GM19438 (cell line): ENCODE measurements at regions not wholly inside any gene's neighbourhood (a gene's known extent, or its start where the extent isn't known, plus 50 kb on each side); places are given as distances from the start of the nearest gene placed in this dataset.
"Not testable (repeated sequence)": the region's sequence is repeated elsewhere in the genome, so short reads cannot be mapped to it uniquely, and the experiment has no call there.

Source experiments
- ATAC-seq: cut with Tn5 transposase; IDR thresholded peaks from one replicate; pipeline ENCODE4 v1.9.1; 2021; ENCODE audit warnings: low read depth; ENCODE audit not compliant: unreplicated experiment

DNA sequence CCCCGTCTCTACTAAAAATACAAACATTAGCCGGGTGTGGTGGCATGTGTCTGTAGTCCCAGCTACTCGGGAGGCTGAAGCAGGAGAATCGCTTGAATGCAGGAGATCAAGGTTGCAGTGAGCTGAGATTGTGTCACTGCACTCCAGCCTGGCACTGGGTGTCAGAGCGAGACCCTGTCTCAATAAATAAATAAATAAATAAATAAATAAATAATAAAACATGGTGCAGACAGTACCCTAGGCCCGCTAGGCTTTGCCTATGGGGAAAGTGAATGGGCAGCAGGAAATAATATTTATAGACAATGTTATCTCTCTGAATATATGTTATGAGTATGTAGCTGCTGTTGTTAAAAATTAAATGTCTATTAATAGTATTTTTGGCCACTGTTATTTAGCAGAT lies 130.4 kb downstream of the LARP7 start:
- ATAC-seq = no peak

- no peak for ATAC-seq
Observed at GRCh38 chr4:112770114-112770513, 133.2 kb downstream of the LARP7 start.

DNA sequence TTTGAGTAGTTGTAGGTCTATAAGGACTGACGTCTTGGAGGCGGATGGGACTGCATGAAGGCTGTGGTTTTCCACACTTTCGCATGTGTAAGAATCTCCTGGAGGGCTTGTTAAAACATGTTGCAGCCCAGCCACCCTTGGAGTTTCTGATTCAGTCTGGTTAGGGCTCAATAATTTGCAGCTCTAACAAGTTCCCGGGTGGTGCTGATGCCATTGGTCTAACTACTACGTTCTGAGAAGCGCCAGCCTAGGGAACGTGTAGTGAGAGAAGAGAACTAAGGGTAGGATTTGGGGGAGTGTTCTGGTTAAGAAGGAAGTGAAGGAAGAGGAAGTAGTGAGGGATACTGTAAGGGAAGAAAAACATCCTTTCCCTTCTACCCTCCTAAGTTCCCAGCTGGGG lies 138.9 kb downstream of the LARP7 start:
- no peak for ATAC-seq

GRCh38 chr4:112776535-112776934 lies 139.6 kb downstream of the LARP7 start:
- no peak for ATAC-seq

DNA sequence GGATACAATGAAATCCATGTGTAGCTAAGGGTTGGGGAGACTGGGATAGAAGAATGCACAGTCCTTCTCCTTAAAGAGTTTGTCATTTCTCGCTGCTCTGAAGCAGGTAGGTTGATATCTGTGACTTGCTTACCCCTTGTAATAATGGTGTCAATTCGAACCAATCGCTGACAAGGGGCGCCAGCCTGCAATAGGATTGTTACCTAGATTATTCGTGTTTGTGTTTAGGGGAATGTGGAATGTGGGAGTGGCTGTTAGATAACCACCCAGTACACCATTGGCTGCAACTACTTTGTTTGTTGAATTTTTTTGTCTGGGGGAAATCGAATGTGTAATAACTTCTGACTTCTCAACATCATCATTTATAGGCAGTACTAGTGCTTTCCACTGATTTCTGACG lies 141.6 kb downstream of the LARP7 start:
- ATAC-seq = no peak

DNA sequence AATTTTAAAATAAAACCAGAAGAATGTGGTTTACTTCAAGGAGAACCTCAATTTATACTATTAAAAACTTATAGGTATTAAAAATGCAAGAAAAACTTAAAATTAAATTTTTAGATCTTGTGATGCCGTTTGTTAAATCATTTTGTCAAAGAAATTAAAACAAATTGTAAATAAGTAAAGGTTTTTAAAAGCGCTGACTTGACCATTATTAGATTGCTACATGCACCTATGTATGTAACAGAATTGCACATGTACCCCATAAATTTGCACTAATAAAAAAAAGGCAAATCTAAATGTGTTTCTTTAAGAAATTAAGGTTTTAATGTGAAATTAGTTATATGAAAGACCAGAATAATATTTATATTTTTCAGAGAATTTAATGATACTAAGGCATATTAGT lies 156.1 kb downstream of the LARP7 start:
- no peak for ATAC-seq

- ATAC-seq = no peak
Observed at GRCh38 chr4:112800001-112800400, 163.1 kb downstream of the LARP7 start.

DNA sequence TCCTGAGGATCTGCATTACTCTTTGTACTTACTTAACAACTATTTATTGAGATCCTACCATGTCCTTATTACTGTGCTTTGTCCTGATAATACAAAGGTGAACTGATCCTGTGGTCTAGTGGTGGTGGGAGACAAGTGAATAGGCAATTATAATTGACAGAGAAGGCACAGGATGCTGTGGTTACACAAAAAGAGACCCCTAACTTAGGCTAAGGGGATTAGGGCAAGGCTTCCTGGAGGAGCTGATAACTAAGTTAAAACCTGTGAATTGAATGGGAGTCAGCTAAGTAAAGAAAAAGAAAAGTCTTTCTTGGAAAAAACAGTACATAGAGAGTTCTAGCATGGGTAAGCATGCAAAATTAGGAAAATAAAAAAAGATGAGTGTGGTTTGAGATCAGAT lies 164.4 kb downstream of the LARP7 start:
- no peak for ATAC-seq

GRCh38 chr4:112802780-112803179 lies 165.8 kb downstream of the LARP7 start:
- no peak for ATAC-seq

- ATAC-seq = no peak
Observed at GRCh38 chr4:112807083-112807482, 170.1 kb downstream of the LARP7 start.

- no peak for ATAC-seq
Observed at GRCh38 chr4:112808001-112808400, 171.1 kb downstream of the LARP7 start.

DNA sequence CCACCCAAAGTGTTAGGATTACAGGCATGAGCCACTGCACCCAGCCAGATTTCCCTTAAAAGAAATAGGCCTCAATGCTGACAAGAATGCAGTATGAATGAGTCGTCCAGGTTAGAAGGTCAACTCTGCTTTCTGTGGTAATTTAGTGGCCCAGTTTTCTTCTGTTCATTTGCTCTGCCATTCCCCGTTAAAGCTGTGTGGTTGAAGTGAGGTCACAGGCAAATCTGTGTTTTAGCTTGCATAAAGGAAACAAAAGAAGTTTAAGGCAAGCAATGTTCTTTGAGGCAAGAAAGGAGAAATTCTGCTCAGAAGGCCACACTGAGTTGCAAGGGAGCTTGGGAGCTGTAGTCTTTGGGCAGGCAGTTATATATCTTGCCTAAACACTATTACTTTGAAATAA lies 176.8 kb downstream of the LARP7 start:
- no peak for ATAC-seq

DNA sequence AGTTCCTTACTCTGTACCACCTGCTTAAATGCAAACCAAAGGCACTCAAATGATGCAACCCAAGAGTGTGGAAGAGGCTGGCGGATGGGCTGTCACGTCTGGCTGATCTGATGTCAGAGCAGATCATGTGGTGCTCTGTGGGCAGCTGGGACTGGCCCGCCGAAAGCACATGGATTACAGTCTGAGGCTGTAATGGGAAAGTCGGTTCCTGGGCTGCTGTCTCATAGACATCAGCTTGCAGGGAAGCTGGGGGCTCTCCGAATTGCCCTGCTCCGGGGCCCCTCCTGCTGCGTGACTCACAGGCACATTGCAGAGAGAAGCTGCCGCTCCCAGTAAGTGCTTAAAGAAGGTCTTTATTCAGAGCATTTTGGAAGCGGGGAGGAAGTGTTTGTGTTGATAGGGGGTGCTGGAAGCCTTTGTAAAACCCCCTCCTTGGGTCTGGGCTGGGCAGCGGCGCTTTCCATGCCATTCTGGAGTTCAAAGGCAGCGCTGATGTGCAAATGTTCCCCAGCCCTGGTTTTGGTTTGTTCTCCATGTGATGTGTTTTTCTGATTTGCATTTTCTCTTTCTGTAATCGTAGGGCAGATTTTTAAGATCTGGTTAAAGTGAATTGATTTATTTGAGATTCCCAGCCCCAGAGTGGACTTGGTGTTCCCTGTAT lies 181.1 kb downstream of the LARP7 start:
- ATAC-seq = peak; percentile 95

- ATAC-seq = peak; percentile 24
Observed at GRCh38 chr4:112818594-112818965, 181.6 kb downstream of the LARP7 start.

DNA sequence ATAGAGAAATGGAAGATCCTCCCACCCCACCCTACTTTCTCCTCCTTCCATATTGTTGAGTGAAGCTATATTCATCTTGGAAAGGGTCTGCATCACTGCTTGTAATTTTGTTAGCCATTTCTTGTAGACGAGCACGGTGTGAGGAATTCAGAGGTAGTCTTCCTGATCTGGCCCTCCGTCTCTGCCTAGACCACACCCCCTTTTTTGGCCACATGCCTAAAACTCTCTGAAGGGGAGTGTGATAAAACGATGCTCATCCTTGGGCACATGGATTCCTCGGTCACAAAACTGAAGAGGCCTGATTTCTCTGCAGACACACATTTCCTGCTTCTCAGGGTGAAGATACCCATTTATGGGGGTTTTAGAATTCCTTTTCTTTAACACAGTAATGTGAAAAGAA lies 182.8 kb downstream of the LARP7 start:
- no peak for ATAC-seq

DNA sequence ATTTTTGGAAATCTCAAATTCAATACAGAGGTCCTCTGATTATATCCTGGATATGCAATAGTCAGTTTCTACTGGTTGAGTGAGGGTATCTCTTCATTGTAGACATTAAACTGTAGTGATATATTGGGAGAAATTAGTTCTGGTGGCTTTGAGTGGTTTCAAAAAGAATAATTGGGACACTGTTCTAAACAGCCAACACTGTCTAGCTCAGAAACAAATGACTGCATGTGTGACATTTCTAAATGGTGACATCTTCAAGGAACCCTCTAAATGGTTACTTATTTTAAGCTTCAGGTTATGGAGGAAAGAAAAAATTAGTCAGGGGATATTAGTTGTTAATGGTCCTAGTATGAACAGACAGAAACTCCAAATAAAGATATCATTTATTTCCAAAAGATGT lies 186.2 kb downstream of the LARP7 start:
- ATAC-seq = no peak

DNA sequence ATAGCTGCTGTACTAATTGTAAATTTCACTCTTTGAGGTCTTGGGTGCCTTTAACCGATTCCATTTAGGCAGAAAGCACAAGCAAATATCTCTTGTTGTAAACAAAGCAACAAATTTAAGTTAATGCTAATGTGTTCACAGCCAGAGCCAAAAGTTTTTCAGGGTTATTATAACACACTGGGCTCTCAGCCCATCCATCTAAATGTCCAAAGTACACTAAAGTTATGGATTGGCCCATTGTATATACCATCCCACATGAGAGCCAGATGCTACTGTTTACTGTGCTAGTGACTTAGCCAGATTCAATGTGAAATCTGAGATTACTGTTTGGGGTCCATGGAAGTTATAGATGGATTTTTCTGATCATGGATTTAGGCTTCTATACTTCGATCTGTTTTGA lies 186.7 kb downstream of the LARP7 start:
- ATAC-seq = no peak

DNA sequence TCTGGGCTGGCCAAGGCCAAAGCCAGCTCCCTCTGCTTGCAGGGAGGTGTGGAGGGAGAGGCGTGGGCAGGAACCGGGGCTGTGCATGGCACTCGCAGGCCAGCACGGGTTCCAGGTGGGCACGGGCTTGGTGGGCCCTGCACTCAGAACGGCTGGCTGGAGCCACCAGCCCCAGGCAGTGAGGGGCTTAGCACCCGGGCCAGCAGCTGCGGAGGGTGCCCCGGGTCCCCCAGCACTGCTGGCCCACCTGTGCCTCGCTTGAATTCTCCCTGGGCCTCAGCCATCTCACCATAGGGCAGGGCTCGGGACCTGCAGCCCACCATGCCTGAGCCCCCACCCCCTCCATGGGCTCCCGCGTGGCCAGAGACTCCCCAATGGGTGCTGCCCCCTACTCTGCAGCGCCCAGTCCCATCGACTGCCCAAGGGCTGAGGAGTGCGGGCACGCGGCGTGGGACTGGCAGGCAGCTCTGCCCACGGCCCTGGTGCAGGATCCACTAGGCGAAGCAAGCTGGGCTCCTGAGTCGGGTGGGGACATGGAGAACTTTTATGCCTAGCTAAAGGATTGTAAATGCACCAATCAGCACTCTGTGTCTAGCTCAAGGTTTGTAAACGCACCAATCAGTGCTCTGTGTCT lies 193.9 kb downstream of the LARP7 start:
- no peak for ATAC-seq

- no peak for ATAC-seq
Observed at GRCh38 chr4:112832493-112832892, 195.6 kb downstream of the LARP7 start.

- ATAC-seq = no peak
Observed at GRCh38 chr4:112836895-112837294, 200.0 kb downstream of the LARP7 start.

DNA sequence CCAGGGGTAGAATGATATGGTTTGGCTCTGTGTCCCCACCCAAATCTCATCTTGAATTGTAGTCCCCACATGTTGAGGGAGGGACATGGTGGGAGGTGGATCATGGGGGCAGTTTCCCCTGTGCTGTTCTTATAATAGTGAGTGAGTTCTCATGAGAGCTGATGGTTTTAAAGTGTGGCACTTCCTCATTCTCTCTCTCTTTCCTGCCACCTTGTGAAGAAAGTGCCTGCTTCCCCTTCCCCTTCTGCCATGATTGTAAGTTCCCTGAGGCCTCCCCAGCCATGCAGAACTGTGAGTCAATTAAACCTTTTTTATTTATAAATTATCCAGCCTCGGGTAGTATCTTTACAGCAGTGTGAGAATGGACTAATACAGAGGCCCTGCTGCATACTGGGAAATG lies 201.1 kb downstream of the LARP7 start:
- not testable (repeated sequence) for ATAC-seq

GRCh38 chr4:112840061-112840460 lies 203.1 kb downstream of the LARP7 start:
- ATAC-seq = no peak

DNA sequence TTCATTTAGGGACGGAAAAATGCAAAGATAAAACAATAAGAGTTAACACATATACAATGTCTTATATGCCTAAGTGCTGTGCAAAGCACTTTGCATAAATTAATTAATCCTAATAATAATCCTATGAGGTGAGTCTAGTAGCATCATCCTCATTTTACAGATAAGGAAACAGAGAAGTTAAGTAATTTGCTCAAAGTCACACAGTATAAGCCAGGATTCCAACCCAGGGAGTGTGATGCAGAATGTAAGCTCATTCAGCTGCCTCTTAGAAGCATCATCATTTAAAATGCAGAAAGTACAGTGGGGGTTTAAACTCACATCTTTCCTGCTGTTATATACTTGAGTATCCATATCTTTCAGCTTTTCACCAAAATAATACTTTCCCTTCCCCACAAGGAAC lies 203.7 kb downstream of the LARP7 start:
- no peak for ATAC-seq
